HL-60 (cell line): ENCODE measurements at regions not wholly inside any gene's neighbourhood (a gene's known extent, or its start where the extent isn't known, plus 50 kb on each side); places are given as distances from the start of the nearest gene placed in this dataset.

Source experiments
- DNase-seq, 2 experiments: peaks; one replicate each; pipeline ENCODE4 v3.0.0-alpha.2; 2010 to 2020; ENCODE audit warnings: low read depth in 1 of 2, low spot score in 1 of 2
- H3K27ac ChIP-seq: fragments of 250-450 bp; sonication (Bioruptor Pico); replicated peaks from 2 replicates; pipeline ENCODE4 v1.5.1; 2020; ENCODE audit warnings: mild to moderate bottlenecking, moderate library complexity
- H3K27me3 ChIP-seq: fragments of 250-450 bp; sonication (Bioruptor Pico); 2 replicates; pipeline ENCODE4 v1.5.1; 2021; ENCODE audit warnings: mild to moderate bottlenecking, moderate library complexity; ENCODE audit not compliant: insufficient read depth, poor library complexity, severe bottlenecking
- H3K4me3 ChIP-seq: replicated peaks from 2 replicates; pipeline ENCODE4 v1.5.1; 2011; ENCODE audit warnings: mild to moderate bottlenecking, control low read depth, low read length; ENCODE audit not compliant: insufficient read depth
- CTCF ChIP-seq: IDR thresholded peaks from one replicate; pipeline ENCODE4 v1.5.1; 2011; ENCODE audit warnings: low read length, control low read depth, inconsistent platforms; ENCODE audit not compliant: insufficient read depth
- GABPA ChIP-seq: IDR thresholded peaks from 2 replicates; pipeline ENCODE4 v1.6.1; 2012; ENCODE audit warnings: low read depth
- POLR2AphosphoS5 ChIP-seq: IDR thresholded peaks from 2 replicates; pipeline ENCODE4 v1.6.1; 2012; ENCODE audit warnings: low read depth
- REST ChIP-seq: IDR thresholded peaks from 2 replicates; pipeline ENCODE4 v1.6.1; 2012; ENCODE audit warnings: low read depth; ENCODE audit not compliant: insufficient replicate concordance
- SPI1 ChIP-seq: IDR thresholded peaks from 2 replicates; pipeline ENCODE4 v1.6.1; 2012; ENCODE audit warnings: low read depth, mild to moderate bottlenecking, borderline replicate concordance

GRCh38 chr11:69361048-69361447, 67.1 kb downstream of the MYEOV start:
- no peak overlapping the region for H3K27ac ChIP-seq

GRCh38 chr11:69361466-69361865, 67.5 kb downstream of the MYEOV start:
- H3K4me3 ChIP-seq = no peak overlapping the region
- DNase-seq = no peak
- TF ChIP-seq POLR2AphosphoS5 (no peak), SPI1 (no peak), GABPA (no peak), CTCF (no peak), REST (no peak)

More at GRCh38 chr11:69361048-69361447, 67.1 kb downstream of the MYEOV start:
- no peak for TF ChIP-seq REST
- no peaks in the 10 kb centered on the region for H3K27me3 ChIP-seq
- DNase-seq = no peak
- H3K4me3 ChIP-seq = no peak overlapping the region

GRCh38 chr11:69362315-69362714, 68.4 kb downstream of the MYEOV start:
- Histone ChIP-seq H3K27me3 (no peaks in the 10 kb centered on the region), H3K4me3 (no peak overlapping the region), H3K27ac (no peak overlapping the region)
- no peak for DNase-seq
- TF ChIP-seq GABPA (no peak), REST (no peak), CTCF (no peak), POLR2AphosphoS5 (no peak), SPI1 (no peak)

More at GRCh38 chr11:69361466-69361865, 67.5 kb downstream of the MYEOV start:
- Histone ChIP-seq H3K27me3 (no peaks in the 10 kb centered on the region), H3K27ac (no peak overlapping the region)

- Histone ChIP-seq H3K27ac (no peak overlapping the region), H3K27me3 (no peaks in the 10 kb centered on the region), H3K4me3 (no peak overlapping the region)
- no peak for TF ChIP-seq SPI1
- TF ChIP-seq CTCF = no peak
- no peak for TF ChIP-seq POLR2AphosphoS5
- no peak for TF ChIP-seq REST
- no peak for TF ChIP-seq GABPA
- DNase-seq = no peak
Observed at GRCh38 chr11:69364921-69365320, 71.0 kb downstream of the MYEOV start.
